H1 (cell line): ENCODE measurements at regions not wholly inside any gene's neighbourhood (a gene's known extent, or its start where the extent isn't known, plus 50 kb on each side); places are given as distances from the start of the nearest gene placed in this dataset.

ENCODE experiments used
- CTCF ChIA-PET: fragments of 300-600 bp; sonication (Branson Sonifier 250); formaldehyde crosslinking; loops from one replicate; lab custom pipeline; 2021; ENCODE audit not compliant: partially characterized antibody; lab: Charles Lee
- POLR2A ChIA-PET: fragments of 300-600 bp; sonication (Branson Sonifier 250); formaldehyde crosslinking; loops from one replicate; lab custom pipeline; 2021; ENCODE audit warnings: inconsistent platforms; ENCODE audit not compliant: partially characterized antibody; lab: Charles Lee
- DNase-seq, 2 experiments: peaks; one replicate each; pipeline versions ENCODE4 v3.0.0 to v3.0.0-alpha.2; 2010 to 2022; ENCODE audit warnings: low spot score in 2 of 2, low read depth in 1 of 2, mixed read lengths in 1 of 2
- FAIRE-seq: peaks from 2 replicates; lab custom pipeline; 2011; peaks lifted over from hg19 to GRCh38; lab: Jason Lieb, UNC
- H2AFZ ChIP-seq: 2 replicates; pipeline ENCODE4 v1.8.1; 2012; ENCODE audit warnings: low read length, inconsistent platforms
- H2AK5ac ChIP-seq: 2 replicates; pipeline ENCODE4 v1.6.1; 2013; ENCODE audit warnings: low read depth, low read length
- H2BK120ac ChIP-seq: replicated peaks from 2 replicates; pipeline ENCODE3; 2013; ENCODE audit warnings: low read depth, low read length, inconsistent platforms
- H2BK12ac ChIP-seq: 2 replicates; pipeline ENCODE4 v1.6.1; 2013; ENCODE audit warnings: low read depth, low read length
- H2BK15ac ChIP-seq: 2 replicates; pipeline ENCODE4 v1.6.1; 2013; ENCODE audit warnings: low read length
- H2BK20ac ChIP-seq: 2 replicates; pipeline ENCODE4 v1.6.1; 2013; ENCODE audit warnings: low read length
- H2BK5ac ChIP-seq: 2 replicates; pipeline ENCODE4 v1.6.1; 2013; ENCODE audit warnings: low read depth, low read length
- H3K14ac ChIP-seq: 2 replicates; pipeline ENCODE4 v1.6.1; 2013; ENCODE audit warnings: inconsistent platforms; ENCODE audit not compliant: insufficient read length
- H3K18ac ChIP-seq: 2 replicates; pipeline ENCODE4 v1.6.1; 2013; ENCODE audit warnings: low read length; ENCODE audit errors: extremely low read depth
- H3K23ac ChIP-seq: 2 replicates; pipeline ENCODE4 v1.6.1; 2013; ENCODE audit warnings: inconsistent platforms; ENCODE audit not compliant: insufficient read length
- H3K23me2 ChIP-seq: 2 replicates; pipeline ENCODE4 v1.6.1; 2013; ENCODE audit warnings: low read depth, low read length
- H3K27ac ChIP-seq: 2 replicates; pipeline ENCODE4 v1.6.1; 2011; ENCODE audit warnings: low read depth, low read length, inconsistent platforms
- H3K27me3 ChIP-seq, 4 experiments: replicated peaks in 1 of 4; 1 replicate in 1 of 4; 2 replicates in 3 of 4; pipeline versions ENCODE4 v1.6.1 to v1.8.1; 2011 to 2013; ENCODE audit warnings: low read length in 3 of 4, mild to moderate bottlenecking in 3 of 4, inconsistent platforms in 2 of 4, mixed read lengths in 2 of 4, moderate library complexity in 1 of 4; ENCODE audit not compliant: control insufficient read depth in 3 of 4, insufficient read depth in 3 of 4; ENCODE audit errors: extremely low read depth in 1 of 4
- H3K36me3 ChIP-seq, 4 experiments: 2 replicates each; pipeline versions ENCODE4 v1.6.1 to v1.8.1; 2011 to 2013; ENCODE audit warnings: mild to moderate bottlenecking in 4 of 4, low read length in 3 of 4, moderate library complexity in 2 of 4, control low read depth in 1 of 4, inconsistent platforms in 1 of 4; ENCODE audit not compliant: insufficient read depth in 4 of 4, control insufficient read depth in 2 of 4
- H3K4ac ChIP-seq: replicated peaks from 2 replicates; pipeline ENCODE3; 2013; ENCODE audit warnings: low read length, low read depth, mixed read lengths, inconsistent platforms; ENCODE audit not compliant: insufficient read length
- H3K4me1 ChIP-seq, 4 experiments: replicated peaks in 1 of 4; 1 replicate in 1 of 4; 2 replicates in 3 of 4; pipeline versions ENCODE4 v1.6.1 to v1.8.1; 2011 to 2013; ENCODE audit warnings: low read length in 3 of 4, inconsistent platforms in 2 of 4, mixed read lengths in 1 of 4; ENCODE audit not compliant: insufficient read depth in 4 of 4, control insufficient read depth in 3 of 4
- H3K4me2 ChIP-seq, 2 experiments: 2 replicates each; pipeline versions ENCODE4 v1.6.1 to v1.8.1; 2011 to 2013; ENCODE audit warnings: low read depth in 2 of 2, low read length in 2 of 2, control low read depth in 1 of 2, inconsistent platforms in 1 of 2, mild to moderate bottlenecking in 1 of 2; ENCODE audit not compliant: insufficient read depth in 1 of 2
- H3K4me3 ChIP-seq, 4 experiments: fragments of 200-600, 300-600 bp in 1 of 4; sonication (generic), shearing (Covaris generic), sonication (Bioruptor Twin) in 1 of 4; 2 replicates each; pipeline versions ENCODE4 v1.5.1 to v1.8.1; 2011 to 2016; ENCODE audit warnings: low read length in 4 of 4, low read depth in 3 of 4, control low read depth in 2 of 4, inconsistent platforms in 2 of 4, mild to moderate bottlenecking in 2 of 4, mixed read lengths in 1 of 4, moderate library complexity in 1 of 4; ENCODE audit not compliant: insufficient read depth in 2 of 4; ENCODE audit errors: extremely low read depth in 1 of 4
- H3K56ac ChIP-seq: replicated peaks from 2 replicates; pipeline ENCODE3; 2013; ENCODE audit warnings: low read depth, mild to moderate bottlenecking, mixed read lengths, low read length, inconsistent platforms; ENCODE audit not compliant: insufficient read length
- H3K79me1 ChIP-seq: 2 replicates; pipeline ENCODE4 v1.6.1; 2013; ENCODE audit warnings: low read depth, low read length, control low read depth
- H3K79me2 ChIP-seq, 2 experiments: 2 replicates each; pipeline versions ENCODE4 v1.6.1 to v1.8.1; 2012 to 2013; ENCODE audit warnings: low read length in 2 of 2, mild to moderate bottlenecking in 2 of 2, inconsistent platforms in 1 of 2; ENCODE audit not compliant: insufficient read depth in 2 of 2, control insufficient read depth in 1 of 2
- H3K9ac ChIP-seq, 4 experiments: replicated peaks in 1 of 4; 1 replicate in 1 of 4; 2 replicates in 3 of 4; pipeline versions ENCODE4 v1.6.1 to v1.8.1; 2011 to 2013; ENCODE audit warnings: low read depth in 3 of 4, low read length in 3 of 4, control low read depth in 2 of 4, mild to moderate bottlenecking in 2 of 4, moderate library complexity in 2 of 4, inconsistent platforms in 1 of 4; ENCODE audit errors: extremely low read depth in 1 of 4
- H3K9me3 ChIP-seq, 2 experiments: 2 replicates each; pipeline versions ENCODE4 v1.6.1 to v1.8.1; 2012 to 2013; ENCODE audit warnings: mild to moderate bottlenecking in 2 of 2, moderate library complexity in 2 of 2, control low read depth in 1 of 2, inconsistent platforms in 1 of 2, low read depth in 1 of 2, low read length in 1 of 2, mixed read lengths in 1 of 2; ENCODE audit not compliant: insufficient read depth in 2 of 2
- H4K20me1 ChIP-seq, 2 experiments: replicated peaks in 1 of 2; 2 replicates each; pipeline versions ENCODE3 to v1.8.1; 2011 to 2013; ENCODE audit warnings: inconsistent platforms in 2 of 2, low read length in 2 of 2, mild to moderate bottlenecking in 1 of 2; ENCODE audit not compliant: insufficient read depth in 2 of 2, control insufficient read depth in 1 of 2
- H4K5ac ChIP-seq: 2 replicates; pipeline ENCODE4 v1.6.1; 2013; ENCODE audit warnings: low read length, low read depth, mixed read lengths, inconsistent platforms; ENCODE audit not compliant: insufficient read length
- H4K8ac ChIP-seq: 2 replicates; pipeline ENCODE4 v1.8.0; 2013; ENCODE audit warnings: mild to moderate bottlenecking, moderate library complexity, low read length, inconsistent platforms; ENCODE audit not compliant: insufficient read depth; ENCODE audit errors: extremely low read depth
- H4K91ac ChIP-seq: replicated peaks from 2 replicates; pipeline ENCODE3; 2013; ENCODE audit warnings: low read length, mixed read lengths, inconsistent platforms; ENCODE audit not compliant: insufficient read length
- CBX5 ChIP-seq: fragments of 300-800, 300-1000 bp; sonication (generic); IDR thresholded peaks from 2 replicates; pipeline ENCODE4 v1.7.1; 2016; ENCODE audit warnings: antibody characterized with exemption, low read length, low read depth
- FOSL1 ChIP-seq: IDR thresholded peaks from 2 replicates; pipeline ENCODE4 v1.6.1; 2011; ENCODE audit warnings: mild to moderate bottlenecking, low read depth, low read length, moderate library complexity; ENCODE audit not compliant: insufficient read depth
- POLR2AphosphoS5 ChIP-seq: IDR thresholded peaks from 2 replicates; pipeline ENCODE4 v1.6.1; 2011; ENCODE audit warnings: low read depth, low read length
- SRF ChIP-seq: IDR thresholded peaks from 2 replicates; pipeline ENCODE4 v1.6.1; 2011; ENCODE audit warnings: mild to moderate bottlenecking, low read depth, low read length, moderate library complexity
- TEAD4 ChIP-seq: IDR thresholded peaks from 2 replicates; pipeline ENCODE4 v1.6.1; 2012; ENCODE audit warnings: low read depth, low read length, inconsistent platforms, mixed read lengths
- WGBS, 2 experiments: shearing (Covaris generic) in 1 of 2; methylation state at CpG; one replicate each; pipeline versions ENCODE4 v1.1.6 to v1.1.7; 2013 to 2015; ENCODE audit warnings: low lambda C conversion rate in 2 of 2, mixed read lengths in 2 of 2, inconsistent platforms in 1 of 2, low coverage in 1 of 2, missing lambda C conversion rate in 1 of 2; ENCODE audit not compliant: insufficient replicate concordance in 2 of 2, insufficient coverage in 1 of 2, insufficient read length in 1 of 2; ENCODE audit errors: extremely low coverage in 1 of 2, missing lambda C conversion rate in 1 of 2; 5-methylcytosine and 5-hydroxymethylcytosine counted together

DNA sequence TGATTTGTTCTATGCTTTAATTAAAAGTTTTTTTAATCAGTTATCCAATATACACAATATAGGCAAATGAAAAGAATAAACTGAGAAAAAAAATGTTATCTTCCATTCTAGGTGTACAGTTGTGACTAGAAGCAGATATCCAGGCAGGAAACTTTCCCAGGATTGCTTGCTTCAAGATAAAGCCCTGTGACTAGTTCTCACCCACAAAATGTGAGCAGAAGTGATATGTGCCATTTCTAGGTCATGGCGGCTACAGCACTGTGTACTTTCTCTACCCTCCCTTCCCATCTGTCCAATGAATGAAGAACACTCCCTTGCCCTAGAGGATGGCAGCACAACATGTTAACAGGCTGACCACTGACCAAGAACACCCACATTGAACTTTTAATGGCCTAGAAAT is 110.5 kb upstream of the STT3B start:
- Histone ChIP-seq H2BK12ac (no peak overlapping the region), H3K4ac (no peak overlapping the region), H3K4me1 (no peaks in the 10 kb centered on the region), H3K36me3 (no peaks in the 10 kb centered on the region), H2AFZ (no peak overlapping the region), H2BK120ac (no peak overlapping the region), H2AK5ac (no peak overlapping the region), H2BK15ac (no peak overlapping the region), H4K8ac (no peak overlapping the region), H3K4me3 (no peak overlapping the region), H2BK20ac (no peak overlapping the region), H3K56ac (no peak overlapping the region), H3K79me1 (no peaks in the 10 kb centered on the region), H2BK5ac (no peak overlapping the region), H3K23ac (no peak overlapping the region), H3K18ac (no peak overlapping the region), H3K79me2 (no peaks in the 10 kb centered on the region), H3K23me2 (no peaks in the 10 kb centered on the region; the same call in 1 of the 2 replicates), H3K9ac (no peak overlapping the region), H3K27me3 (no peaks in the 10 kb centered on the region), H3K9me3 (no peaks in the 10 kb centered on the region), H4K91ac (no peak overlapping the region), H3K14ac (no peak overlapping the region), H3K4me2 (no peak overlapping the region), H4K5ac (no peak overlapping the region), H4K20me1 (no peaks in the 10 kb centered on the region), H3K27ac (no peak overlapping the region)
- TF ChIP-seq CBX5 (no peak), POLR2AphosphoS5 (no peak), TEAD4 (no peak), FOSL1 (no peak), SRF (no peak)
- ChIA-PET POLR2A (no interaction called here), CTCF (interaction anchor here (0.7 kb wide), 1 partner anchor 37 kb away, joined by 3 read pairs; no protein-coding TSS in a partner anchor)
- DNase-seq (no peak), FAIRE-seq (no peak)
- WGBS, 2 experiments, result 92% methylated on average over 1 of the region's 1 CpG; no CpG with 5 or more reads in 1 of the 2 experiments
